ENCODE measurements at regions not wholly inside any gene's neighbourhood (a gene's known extent, or its start where the extent isn't known, plus 50 kb on each side); places are given as distances from the start of the nearest gene placed in this dataset.

- no peaks in the 10 kb centered on the region for H3K36me3 ChIP-seq (ENCODE audit: low read depth)
- intact Hi-C loops (cut with DNase I, micrococcal nuclease): no loop called here
- H3K9me3 ChIP-seq: no peaks in the 10 kb centered on the region
- no peak overlapping the region for H3K4me3 ChIP-seq
- ATAC-seq (no peak), DNase-seq (no peak)
- no peaks in the 10 kb centered on the region for H3K4me1 ChIP-seq (ENCODE audit: low read depth)
- no peak for TF ChIP-seq CTCF (IDR thresholded peaks at IDR 0.05)
Observed at GRCh38 chr12:92226961-92227360, 81.3 kb upstream of the BTG1 start.

- H3K4me1 ChIP-seq (ENCODE audit: low read depth): no peaks in the 10 kb centered on the region
- H3K9me3 ChIP-seq: no peaks in the 10 kb centered on the region
- no peaks in the 10 kb centered on the region for H3K36me3 ChIP-seq (ENCODE audit: low read depth)
- ATAC-seq (no peak), DNase-seq (no peak)
- no peak for TF ChIP-seq CTCF (IDR thresholded peaks at IDR 0.05)
- H3K4me3 ChIP-seq: no peak overlapping the region
- intact Hi-C loops (cut with DNase I, micrococcal nuclease): no loop called here
Observed at GRCh38 chr12:92226071-92226661, 80.5 kb upstream of the BTG1 start.

- Histone ChIP-seq H3K4me3 (no peak overlapping the region), H3K36me3 (ENCODE audit: low read depth) (no peaks in the 10 kb centered on the region), H3K9me3 (no peaks in the 10 kb centered on the region), H3K4me1 (ENCODE audit: low read depth) (no peaks in the 10 kb centered on the region)
- TF ChIP-seq CTCF (IDR thresholded peaks at IDR 0.05): no peak
- ATAC-seq (no peak), DNase-seq (no peak)
- intact Hi-C loops (cut with DNase I, micrococcal nuclease): no loop called here
Observed at GRCh38 chr12:92224685-92225331, 79.2 kb upstream of the BTG1 start.

GRCh38 chr12:92223481-92223880, 77.8 kb upstream of the BTG1 start:
- ATAC-seq (no peak), DNase-seq (no peak)
- Histone ChIP-seq H3K4me3 (no peak overlapping the region), H3K36me3 (ENCODE audit: low read depth) (no peaks in the 10 kb centered on the region), H3K4me1 (ENCODE audit: low read depth) (no peaks in the 10 kb centered on the region), H3K9me3 (no peaks in the 10 kb centered on the region)
- no peak for TF ChIP-seq CTCF (IDR thresholded peaks at IDR 0.05)
- intact Hi-C loops (cut with DNase I, micrococcal nuclease): no loop called here

- Histone ChIP-seq H3K4me3 (no peak overlapping the region), H3K4me1 (ENCODE audit: low read depth) (no peaks in the 10 kb centered on the region), H3K9me3 (no peaks in the 10 kb centered on the region), H3K36me3 (ENCODE audit: low read depth) (no peaks in the 10 kb centered on the region)
- DNase-seq: no peak
- no peak for ATAC-seq
- no peak for TF ChIP-seq CTCF (IDR thresholded peaks at IDR 0.05)
- intact Hi-C loops (cut with DNase I, micrococcal nuclease): no loop called here
Observed at GRCh38 chr12:92221656-92222315, 76.1 kb upstream of the BTG1 start.

All from mucosa of descending colon (tissue), 3 donors.